ENCODE measurements at regions not wholly inside any gene's neighbourhood (a gene's known extent, or its start where the extent isn't known, plus 50 kb on each side); places are given as distances from the start of the nearest gene placed in this dataset.
"Not testable (repeated sequence)": the region's sequence is repeated elsewhere in the genome, so short reads cannot be mapped to it uniquely, and the experiment has no call there.

- ChIA-PET CTCF (ENCODE audit: unreplicated experiment) (no interaction called here), POLR2A (no interaction called here)
- no TSS peak for BruUV-seq (replicated peaks)
- H3K4me3 ChIP-seq (ENCODE audit: low read depth, low read length, poor library complexity, severe bottlenecking) = no peak overlapping the region
- H3K4me1 ChIP-seq (ENCODE audit: insufficient read depth, low read length, poor library complexity, severe bottlenecking) = no peaks in the 10 kb centered on the region
- no peaks in the 10 kb centered on the region for H4K20me1 ChIP-seq (ENCODE audit: insufficient read depth, low read length)
- no peak for DNase-seq (ENCODE audit: low spot score)
- TF ChIP-seq EZH2phosphoT487 (IDR thresholded peaks at IDR 0.05; ENCODE audit: borderline replicate concordance, low read depth, low read length) = no peak
- TF ChIP-seq CTCF (conservative IDR thresholded peaks at IDR 0.05; ENCODE audit: low read length) = no peak
- H3K36me3 ChIP-seq (ENCODE audit: insufficient read depth, low read length) = no peaks in the 10 kb centered on the region
- H3K9me3 ChIP-seq (ENCODE audit: low read length) = no peaks in the 10 kb centered on the region
- no peak overlapping the region for H2AFZ ChIP-seq (ENCODE audit: low read length)
- H3K9me2 ChIP-seq (ENCODE audit: insufficient read depth, low read length) = no peaks in the 10 kb centered on the region
- intact Hi-C loops (cut with micrococcal nuclease; ENCODE audit: unreplicated experiment) = no loop called here
- H3K79me2 ChIP-seq (ENCODE audit: insufficient read depth, low read depth, low read length) = no peaks in the 10 kb centered on the region
- H3K27ac ChIP-seq (ENCODE audit: low read depth, low read length, poor library complexity, severe bottlenecking) = no peak overlapping the region
- no peak overlapping the region for H3K4me2 ChIP-seq (ENCODE audit: low read length)
Measured at GRCh38 chr5:167937635-167937998, 353.8 kb upstream of the WWC1 start.

- no peaks in the 10 kb centered on the region for H3K79me2 ChIP-seq (ENCODE audit: insufficient read depth, low read depth, low read length)
- H3K9me2 ChIP-seq (ENCODE audit: insufficient read depth, low read length) = no peaks in the 10 kb centered on the region
Measured at GRCh38 chr5:167939686-167940085, 351.8 kb upstream of the WWC1 start.

GRCh38 chr5:167940911-167941310, 350.5 kb upstream of the WWC1 start:
- BruUV-seq (replicated peaks) = no TSS peak
- Histone ChIP-seq H3K79me2 (ENCODE audit: insufficient read depth, low read depth, low read length) (no peaks in the 10 kb centered on the region), H3K9me3 (ENCODE audit: low read length) (no peaks in the 10 kb centered on the region), H3K4me1 (ENCODE audit: insufficient read depth, low read length, poor library complexity, severe bottlenecking) (no peaks in the 10 kb centered on the region), H3K4me3 (ENCODE audit: low read depth, low read length, poor library complexity, severe bottlenecking) (no peak overlapping the region), H4K20me1 (ENCODE audit: insufficient read depth, low read length) (no peaks in the 10 kb centered on the region), H3K9me2 (ENCODE audit: insufficient read depth, low read length) (no peaks in the 10 kb centered on the region), H3K36me3 (ENCODE audit: insufficient read depth, low read length) (no peaks in the 10 kb centered on the region), H2AFZ (ENCODE audit: low read length) (no peak overlapping the region), H3K4me2 (ENCODE audit: low read length) (no peak overlapping the region), H3K27ac (ENCODE audit: low read depth, low read length, poor library complexity, severe bottlenecking) (no peak overlapping the region)
- no peak for DNase-seq (ENCODE audit: low spot score)
- CTCF ChIA-PET (ENCODE audit: unreplicated experiment) = no interaction called here
- POLR2A ChIA-PET = no interaction called here
- TF ChIP-seq EZH2phosphoT487 (IDR thresholded peaks at IDR 0.05; ENCODE audit: borderline replicate concordance, low read depth, low read length) = no peak
- TF ChIP-seq CTCF (conservative IDR thresholded peaks at IDR 0.05; ENCODE audit: low read length) = no peak
- intact Hi-C loops (cut with micrococcal nuclease; ENCODE audit: unreplicated experiment) = no loop called here

More at GRCh38 chr5:167939686-167940085, 351.8 kb upstream of the WWC1 start:
- DNase-seq (ENCODE audit: low spot score) = no peak
- no peaks in the 10 kb centered on the region for H4K20me1 ChIP-seq (ENCODE audit: insufficient read depth, low read length)
- POLR2A ChIA-PET = no interaction called here
- no peak overlapping the region for H3K4me2 ChIP-seq (ENCODE audit: low read length)
- TF ChIP-seq CTCF (conservative IDR thresholded peaks at IDR 0.05; ENCODE audit: low read length) = no peak
- no peak for TF ChIP-seq EZH2phosphoT487 (IDR thresholded peaks at IDR 0.05; ENCODE audit: borderline replicate concordance, low read depth, low read length)
- H3K9me3 ChIP-seq (ENCODE audit: low read length) = no peaks in the 10 kb centered on the region
- H2AFZ ChIP-seq (ENCODE audit: low read length) = no peak overlapping the region
- no TSS peak for BruUV-seq (replicated peaks)
- H3K36me3 ChIP-seq (ENCODE audit: insufficient read depth, low read length) = no peaks in the 10 kb centered on the region
- intact Hi-C loops (cut with micrococcal nuclease; ENCODE audit: unreplicated experiment) = no loop called here
- no peak overlapping the region for H3K4me3 ChIP-seq (ENCODE audit: low read depth, low read length, poor library complexity, severe bottlenecking)
- H3K27ac ChIP-seq (ENCODE audit: low read depth, low read length, poor library complexity, severe bottlenecking) = no peak overlapping the region
- H3K4me1 ChIP-seq (ENCODE audit: insufficient read depth, low read length, poor library complexity, severe bottlenecking) = no peaks in the 10 kb centered on the region
- CTCF ChIA-PET (ENCODE audit: unreplicated experiment) = no interaction called here

- H3K4me3 ChIP-seq (ENCODE audit: low read depth, low read length, poor library complexity, severe bottlenecking); H2AFZ ChIP-seq (ENCODE audit: low read length); H3K27ac ChIP-seq (ENCODE audit: low read depth, low read length, poor library complexity, severe bottlenecking); H3K9me2 ChIP-seq (ENCODE audit: insufficient read depth, low read length); H3K4me2 ChIP-seq (ENCODE audit: low read length); H3K36me3 ChIP-seq (ENCODE audit: insufficient read depth, low read length); H3K4me1 ChIP-seq (ENCODE audit: insufficient read depth, low read length, poor library complexity, severe bottlenecking); H4K20me1 ChIP-seq (ENCODE audit: insufficient read depth, low read length); CTCF ChIA-PET (ENCODE audit: unreplicated experiment); POLR2A ChIA-PET; H3K9me3 ChIP-seq (ENCODE audit: low read length); intact Hi-C loops (cut with micrococcal nuclease; ENCODE audit: unreplicated experiment); H3K79me2 ChIP-seq (ENCODE audit: insufficient read depth, low read depth, low read length); BruUV-seq (replicated peaks); DNase-seq (ENCODE audit: low spot score): not testable (repeated sequence)
Measured at GRCh38 chr5:167941556-167941955, 349.9 kb upstream of the WWC1 start.
